ENCODE measurements at regions not wholly inside any gene's neighbourhood (a gene's known extent, or its start where the extent isn't known, plus 50 kb on each side); places are given as distances from the start of the nearest gene placed in this dataset.

DNA sequence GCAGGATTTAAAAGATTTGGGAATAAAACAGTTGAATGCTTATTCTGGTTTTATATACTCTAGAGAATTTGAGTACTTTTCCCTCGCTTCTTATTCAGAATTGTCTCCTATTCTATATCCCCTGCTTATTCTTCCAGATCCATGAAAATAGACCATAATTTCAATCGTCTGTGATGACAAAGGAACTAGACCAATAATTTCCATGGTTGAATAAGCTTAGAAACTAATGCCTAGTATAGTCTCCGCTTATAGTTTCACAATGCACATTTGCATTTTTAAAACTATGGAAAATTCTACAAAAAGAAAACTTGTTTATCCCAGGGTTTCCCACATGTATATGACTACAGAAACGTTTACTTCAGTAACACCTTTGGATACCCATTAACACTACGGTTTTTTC, 247.4 kb upstream of the NR5A2 start:
- Histone ChIP-seq H3K36me3 (no peaks in the 10 kb centered on the region), H3K9me3 (no peaks in the 10 kb centered on the region), H3K4me1 (no peaks in the 10 kb centered on the region), H3K27me3 (no peaks in the 10 kb centered on the region; the same call in 1 of the 2 replicates), H3K4me3 (ENCODE audit: low read depth, low read length) (no peak overlapping the region)
- DNase-seq: no peak
- TF ChIP-seq, protein P1, sequence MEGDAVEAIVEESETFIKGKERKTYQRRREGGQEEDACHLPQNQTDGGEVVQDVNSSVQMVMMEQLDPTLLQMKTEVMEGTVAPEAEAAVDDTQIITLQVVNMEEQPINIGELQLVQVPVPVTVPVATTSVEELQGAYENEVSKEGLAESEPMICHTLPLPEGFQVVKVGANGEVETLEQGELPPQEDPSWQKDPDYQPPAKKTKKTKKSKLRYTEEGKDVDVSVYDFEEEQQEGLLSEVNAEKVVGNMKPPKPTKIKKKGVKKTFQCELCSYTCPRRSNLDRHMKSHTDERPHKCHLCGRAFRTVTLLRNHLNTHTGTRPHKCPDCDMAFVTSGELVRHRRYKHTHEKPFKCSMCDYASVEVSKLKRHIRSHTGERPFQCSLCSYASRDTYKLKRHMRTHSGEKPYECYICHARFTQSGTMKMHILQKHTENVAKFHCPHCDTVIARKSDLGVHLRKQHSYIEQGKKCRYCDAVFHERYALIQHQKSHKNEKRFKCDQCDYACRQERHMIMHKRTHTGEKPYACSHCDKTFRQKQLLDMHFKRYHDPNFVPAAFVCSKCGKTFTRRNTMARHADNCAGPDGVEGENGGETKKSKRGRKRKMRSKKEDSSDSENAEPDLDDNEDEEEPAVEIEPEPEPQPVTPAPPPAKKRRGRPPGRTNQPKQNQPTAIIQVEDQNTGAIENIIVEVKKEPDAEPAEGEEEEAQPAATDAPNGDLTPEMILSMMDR (IDR thresholded peaks at IDR 0.05; ENCODE audit: low read depth, low read length): no peak

DNA sequence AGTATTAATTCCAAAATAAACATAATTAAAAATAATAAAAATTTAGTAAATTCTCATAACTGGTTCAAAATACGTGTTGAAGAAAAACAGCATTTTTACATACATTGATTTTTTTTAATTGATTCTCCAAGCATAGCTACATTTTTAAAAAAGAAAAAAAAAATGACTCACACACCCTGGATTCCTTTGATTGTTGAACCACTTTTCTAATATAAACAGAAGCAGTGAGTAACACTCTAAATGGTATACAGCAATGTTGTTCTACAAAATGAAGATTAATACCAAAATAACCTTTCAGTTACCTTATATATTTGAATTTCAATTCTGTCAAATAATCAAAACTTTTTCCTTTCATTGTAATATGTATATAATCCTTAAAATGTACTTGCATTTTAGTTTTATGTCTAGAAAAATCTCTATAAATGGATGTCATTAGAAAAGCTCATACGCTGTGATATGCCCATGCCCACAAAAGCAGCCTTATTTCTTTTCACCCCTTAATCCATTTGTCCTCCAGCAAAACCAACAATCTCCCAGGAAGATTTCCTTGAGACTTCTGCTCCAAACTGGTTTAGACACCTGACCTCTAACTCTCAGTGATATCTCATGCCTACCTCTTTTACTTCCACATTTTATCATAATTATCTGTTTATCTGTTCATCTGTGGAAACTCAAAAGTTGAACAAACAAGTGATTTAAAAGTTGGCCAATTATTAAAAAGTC, 246.4 kb upstream of the NR5A2 start:
- Histone ChIP-seq H3K9me3 (no peaks in the 10 kb centered on the region), H3K27me3 (no peaks in the 10 kb centered on the region), H3K4me3 (ENCODE audit: low read depth, low read length) (no peak overlapping the region), H3K36me3 (no peaks in the 10 kb centered on the region), H3K4me1 (no peaks in the 10 kb centered on the region)
- DNase-seq: no peak
- TF ChIP-seq, protein P1 (IDR thresholded peaks at IDR 0.05; ENCODE audit: low read depth, low read length): no peak

DNA sequence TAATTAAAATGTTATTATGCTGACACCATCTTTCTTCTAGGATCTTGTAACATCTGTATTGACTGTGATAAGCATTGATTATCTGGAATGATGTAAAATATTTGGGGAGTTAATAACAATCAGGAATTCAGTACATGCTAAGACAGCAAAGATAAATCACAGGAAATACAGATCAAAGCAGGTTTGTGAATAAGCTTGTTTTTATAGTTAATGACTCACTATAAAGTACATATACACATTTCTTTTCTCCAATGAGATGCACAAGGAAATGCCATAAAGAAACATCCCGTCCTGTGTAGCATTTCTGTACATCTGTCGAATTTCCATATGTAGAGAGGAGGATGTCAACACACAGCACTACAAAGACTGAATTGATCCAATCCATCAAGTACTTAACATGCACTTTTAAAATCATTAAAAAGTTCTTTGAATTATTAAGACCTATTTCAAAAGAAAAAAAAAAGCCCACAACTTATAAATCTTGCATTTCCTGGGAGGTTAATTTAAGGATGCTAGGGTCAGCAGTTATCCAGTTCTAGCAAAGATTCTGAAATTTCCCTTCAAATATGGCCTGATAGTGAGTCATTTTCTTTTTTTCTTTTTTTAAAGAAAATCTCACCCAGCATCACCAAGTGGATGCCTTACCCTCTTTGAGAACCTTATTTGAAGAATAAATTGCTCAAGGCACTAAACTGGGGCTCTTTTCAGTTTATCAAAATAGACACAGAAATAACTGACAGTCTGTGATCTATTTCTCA, 243.2 kb upstream of the NR5A2 start:
- Histone ChIP-seq H3K36me3 (no peaks in the 10 kb centered on the region), H3K27me3 (0 out of 2 replicates have a peak, but pooled peaks cover 4% of the 10 kb centered on the region), H3K4me3 (ENCODE audit: low read depth, low read length) (no peak overlapping the region), H3K4me1 (no peaks in the 10 kb centered on the region), H3K9me3 (no peaks in the 10 kb centered on the region)
- TF ChIP-seq, protein P1 (IDR thresholded peaks at IDR 0.05; ENCODE audit: low read depth, low read length): no peak
- no peak for DNase-seq

DNA sequence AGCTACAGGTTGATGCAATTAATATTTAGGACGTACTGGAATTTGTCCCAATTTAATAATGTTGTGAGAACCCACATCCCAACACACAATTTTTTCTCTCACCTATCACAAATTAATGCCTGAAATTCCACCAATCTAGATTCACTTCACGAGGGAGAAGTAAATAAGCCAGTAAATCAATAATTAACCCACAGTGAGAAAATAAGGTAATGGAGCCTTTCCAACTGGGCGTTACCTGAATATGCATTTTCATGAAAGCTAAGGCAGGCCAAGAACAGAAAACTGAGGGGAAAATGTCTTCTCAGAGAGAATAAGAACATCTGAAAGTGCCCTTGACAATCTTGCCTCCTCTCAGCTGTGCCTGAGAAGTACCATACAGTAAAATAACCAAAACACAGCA, 240.8 kb upstream of the NR5A2 start:
- DNase-seq: no peak
- 0 out of 2 replicates have a peak, but pooled peaks cover 4% of the 10 kb centered on the region for H3K27me3 ChIP-seq
- H3K4me3 ChIP-seq (ENCODE audit: low read depth, low read length): no peak overlapping the region
- no peaks in the 10 kb centered on the region for H3K9me3 ChIP-seq
- no peaks in the 10 kb centered on the region for H3K4me1 ChIP-seq
- H3K36me3 ChIP-seq: no peaks in the 10 kb centered on the region
- TF ChIP-seq, protein P1 (IDR thresholded peaks at IDR 0.05; ENCODE audit: low read depth, low read length): no peak

DNA sequence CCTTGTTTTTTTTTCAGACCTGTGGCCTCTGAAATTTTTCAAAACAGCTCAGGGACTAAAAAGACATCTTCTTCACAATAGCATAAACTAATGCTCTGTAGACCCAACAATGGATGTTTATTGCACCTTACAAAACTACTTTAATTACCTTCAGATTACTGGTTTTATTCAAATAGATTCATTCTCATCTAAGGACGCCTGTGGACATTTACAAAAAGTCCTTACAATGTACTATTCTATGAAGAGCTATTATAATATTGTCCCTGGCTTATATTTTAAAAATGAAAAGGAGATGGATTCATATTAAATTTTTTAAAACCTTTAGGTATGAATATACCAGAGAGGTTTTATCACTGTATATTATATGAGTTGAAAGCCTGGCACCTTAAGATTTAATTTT, 238.4 kb upstream of the NR5A2 start:
- H3K27me3 ChIP-seq: peaks cover 12% of the 10 kb centered on the region
- no peaks in the 10 kb centered on the region for H3K36me3 ChIP-seq
- no peak overlapping the region for H3K4me3 ChIP-seq (ENCODE audit: low read depth, low read length)
- no peaks in the 10 kb centered on the region for H3K9me3 ChIP-seq
- no peak for DNase-seq
- TF ChIP-seq, protein P1 (IDR thresholded peaks at IDR 0.05; ENCODE audit: low read depth, low read length): no peak
- H3K4me1 ChIP-seq: no peaks in the 10 kb centered on the region

DNA sequence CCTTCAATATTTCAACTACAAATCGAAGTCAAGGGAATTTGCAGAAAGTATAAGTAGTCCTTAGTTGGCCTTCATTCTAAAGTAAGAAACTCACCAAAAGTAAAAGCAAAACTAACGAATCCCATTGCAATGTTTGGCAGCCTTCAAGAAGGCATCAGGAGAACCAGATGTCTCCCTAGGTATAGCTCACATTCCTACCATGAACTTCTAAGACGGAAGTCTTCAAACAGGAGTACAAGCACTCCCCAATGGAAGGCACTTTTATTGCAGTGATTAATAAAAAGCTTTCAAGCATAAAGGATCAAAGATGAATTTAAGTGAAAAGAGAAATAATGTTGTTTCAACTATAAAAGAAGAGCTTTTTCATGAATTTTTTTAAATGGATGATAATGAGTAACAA, 236.0 kb upstream of the NR5A2 start:
- no peaks in the 10 kb centered on the region for H3K9me3 ChIP-seq
- no peaks in the 10 kb centered on the region for H3K4me1 ChIP-seq
- TF ChIP-seq, protein P1 (IDR thresholded peaks at IDR 0.05; ENCODE audit: low read depth, low read length): no peak
- no peak for DNase-seq
- H3K36me3 ChIP-seq: no peaks in the 10 kb centered on the region
- peaks cover 12% of the 10 kb centered on the region for H3K27me3 ChIP-seq
- no peak overlapping the region for H3K4me3 ChIP-seq (ENCODE audit: low read depth, low read length)

Data from BE2C (cell line).